Endodermal cell (in vitro differentiated cells): ENCODE measurements at regions not wholly inside any gene's neighbourhood (a gene's known extent, or its start where the extent isn't known, plus 50 kb on each side); places are given as distances from the start of the nearest gene placed in this dataset.

ENCODE experiments used
- DNase-seq: peaks from one replicate; pipeline ENCODE4 v3.0.0-alpha.2; 2017
- H3K27ac ChIP-seq: 2 replicates; pipeline ENCODE4 v1.5.1; 2013; ENCODE audit warnings: mild to moderate bottlenecking, low read depth, low read length, moderate library complexity
- H3K27me3 ChIP-seq: 2 replicates; pipeline ENCODE4 v1.6.1; 2013; ENCODE audit warnings: mild to moderate bottlenecking, low read length, moderate library complexity; ENCODE audit not compliant: insufficient read depth, control insufficient read depth, poor library complexity, severe bottlenecking
- H3K36me3 ChIP-seq: 2 replicates; pipeline ENCODE4 v1.7.0; 2013; ENCODE audit warnings: mild to moderate bottlenecking, low read length, moderate library complexity; ENCODE audit not compliant: control insufficient read depth, insufficient read depth
- H3K4me1 ChIP-seq: one replicate; pipeline ENCODE4 v1.7.0; 2013; ENCODE audit warnings: low read length; ENCODE audit not compliant: control insufficient read depth, insufficient read depth
- H3K4me3 ChIP-seq: 2 replicates; pipeline ENCODE4 v1.5.1; 2013; ENCODE audit warnings: mild to moderate bottlenecking, low read length, moderate library complexity
- H3K9ac ChIP-seq: 2 replicates; pipeline ENCODE4 v1.6.1; 2013; ENCODE audit warnings: mild to moderate bottlenecking, low read length, moderate library complexity; ENCODE audit not compliant: poor library complexity, severe bottlenecking; ENCODE audit errors: extremely low read depth
- H3K9me3 ChIP-seq: 2 replicates; pipeline ENCODE4 v1.6.1; 2013; ENCODE audit warnings: mild to moderate bottlenecking, low read length, moderate library complexity; ENCODE audit not compliant: control insufficient read depth
- H3K27ac Mint-ChIP-seq: 2 replicates; pipeline ENCODE4 v1.8.0; 2020; ENCODE audit warnings: mixed read lengths
- H3K27me3 Mint-ChIP-seq: 2 replicates; pipeline ENCODE4 v1.8.0; 2021; ENCODE audit warnings: mild to moderate bottlenecking, mixed read lengths; ENCODE audit not compliant: insufficient read depth
- H3K36me3 Mint-ChIP-seq: 2 replicates; pipeline ENCODE4 v1.8.0; 2020; ENCODE audit warnings: low read depth, mixed read lengths
- H3K4me1 Mint-ChIP-seq: 2 replicates; pipeline ENCODE4 v1.8.0; 2020; ENCODE audit warnings: mixed read lengths
- H3K4me3 Mint-ChIP-seq: 2 replicates; pipeline ENCODE4 v1.8.0; 2020; ENCODE audit warnings: mild to moderate bottlenecking, moderate library complexity, mixed read lengths
- H3K9me3 Mint-ChIP-seq: 2 replicates; pipeline ENCODE4 v1.8.0; 2020; ENCODE audit warnings: mild to moderate bottlenecking, mixed read lengths
- CTCF ChIP-seq: fragments of 200-600 bp; sonication (generic); conservative IDR thresholded peaks from 2 replicates; pipeline ENCODE4 v1.5.0; 2021; ENCODE audit warnings: antibody characterized with exemption, mild to moderate bottlenecking
- WGBS, 2 experiments: methylation state at CpG; one replicate each; pipeline versions ENCODE4 v1.1.5 to v1.1.7; 2013; ENCODE audit warnings: missing lambda C conversion rate in 2 of 2, mixed read lengths in 1 of 2; ENCODE audit not compliant: insufficient coverage in 1 of 2, insufficient read length in 1 of 2; 5-methylcytosine and 5-hydroxymethylcytosine counted together

- no peak for DNase-seq
- no peaks in the 10 kb centered on the region for H3K36me3 Mint-ChIP-seq
- H3K4me3 Mint-ChIP-seq = no peak overlapping the region
- Histone ChIP-seq H3K4me3 (no peak overlapping the region), H3K4me1 (no peaks in the 10 kb centered on the region), H3K9ac (no peak overlapping the region), H3K9me3 (peaks cover 18% of the 10 kb centered on the region), H3K36me3 (no peaks in the 10 kb centered on the region), H3K27me3 (no peaks in the 10 kb centered on the region), H3K27ac (no peak overlapping the region)
- no peak overlapping the region for H3K27ac Mint-ChIP-seq
- no peaks in the 10 kb centered on the region for H3K27me3 Mint-ChIP-seq
- H3K9me3 Mint-ChIP-seq = peaks cover 5% of the 10 kb centered on the region
- no peak for TF ChIP-seq CTCF
- H3K4me1 Mint-ChIP-seq = no peaks in the 10 kb centered on the region
- WGBS, 2 experiments = 91% methylated on average over 3 of the region's 3 CpGs; no CpG with 5 or more reads in 1 of the 2 experiments
These were observed 74.8 kb upstream of the PACRGL start for GRCh38 chr4:20625426-20625825.

GRCh38 chr4:20626326-20627005, 73.8 kb upstream of the PACRGL start:
- no peak for TF ChIP-seq CTCF
- H3K36me3 Mint-ChIP-seq = no peaks in the 10 kb centered on the region
- Histone ChIP-seq H3K27ac (no peak overlapping the region), H3K36me3 (no peaks in the 10 kb centered on the region), H3K9me3 (peaks cover 18% of the 10 kb centered on the region), H3K4me1 (no peaks in the 10 kb centered on the region), H3K27me3 (no peaks in the 10 kb centered on the region), H3K4me3 (no peak overlapping the region), H3K9ac (no peak overlapping the region)
- no peaks in the 10 kb centered on the region for H3K4me1 Mint-ChIP-seq
- no peak overlapping the region for H3K4me3 Mint-ChIP-seq
- H3K27me3 Mint-ChIP-seq = no peaks in the 10 kb centered on the region
- DNase-seq = no peak
- no peak overlapping the region for H3K27ac Mint-ChIP-seq
- peaks cover 5% of the 10 kb centered on the region for H3K9me3 Mint-ChIP-seq
- 86 to 88% methylated on average over 3 to 5 of the region's 5 CpGs for WGBS, 2 experiments

- H3K4me3 ChIP-seq = no peak overlapping the region
- H3K27me3 ChIP-seq = no peaks in the 10 kb centered on the region
- H3K4me1 ChIP-seq = no peaks in the 10 kb centered on the region
- Mint-ChIP-seq H3K36me3 (no peaks in the 10 kb centered on the region), H3K4me1 (no peaks in the 10 kb centered on the region), H3K27me3 (no peaks in the 10 kb centered on the region), H3K9me3 (peaks cover 5% of the 10 kb centered on the region), H3K4me3 (no peak overlapping the region), H3K27ac (no peak overlapping the region)
- H3K36me3 ChIP-seq = no peaks in the 10 kb centered on the region
- peaks cover 18% of the 10 kb centered on the region for H3K9me3 ChIP-seq
- WGBS, 2 experiments = 89% methylated on average over 1 of the region's 1 CpG; no CpG with 5 or more reads in 1 of the 2 experiments
- H3K9ac ChIP-seq = no peak overlapping the region
- no peak for TF ChIP-seq CTCF
- DNase-seq = no peak
- no peak overlapping the region for H3K27ac ChIP-seq
These were observed 72.4 kb upstream of the PACRGL start for GRCh38 chr4:20627866-20628265.
